ENCODE measurements at regions not wholly inside any gene's neighbourhood (a gene's known extent, or its start where the extent isn't known, plus 50 kb on each side); places are given as distances from the start of the nearest gene placed in this dataset.

- TF ChIP-seq, protein P1, sequence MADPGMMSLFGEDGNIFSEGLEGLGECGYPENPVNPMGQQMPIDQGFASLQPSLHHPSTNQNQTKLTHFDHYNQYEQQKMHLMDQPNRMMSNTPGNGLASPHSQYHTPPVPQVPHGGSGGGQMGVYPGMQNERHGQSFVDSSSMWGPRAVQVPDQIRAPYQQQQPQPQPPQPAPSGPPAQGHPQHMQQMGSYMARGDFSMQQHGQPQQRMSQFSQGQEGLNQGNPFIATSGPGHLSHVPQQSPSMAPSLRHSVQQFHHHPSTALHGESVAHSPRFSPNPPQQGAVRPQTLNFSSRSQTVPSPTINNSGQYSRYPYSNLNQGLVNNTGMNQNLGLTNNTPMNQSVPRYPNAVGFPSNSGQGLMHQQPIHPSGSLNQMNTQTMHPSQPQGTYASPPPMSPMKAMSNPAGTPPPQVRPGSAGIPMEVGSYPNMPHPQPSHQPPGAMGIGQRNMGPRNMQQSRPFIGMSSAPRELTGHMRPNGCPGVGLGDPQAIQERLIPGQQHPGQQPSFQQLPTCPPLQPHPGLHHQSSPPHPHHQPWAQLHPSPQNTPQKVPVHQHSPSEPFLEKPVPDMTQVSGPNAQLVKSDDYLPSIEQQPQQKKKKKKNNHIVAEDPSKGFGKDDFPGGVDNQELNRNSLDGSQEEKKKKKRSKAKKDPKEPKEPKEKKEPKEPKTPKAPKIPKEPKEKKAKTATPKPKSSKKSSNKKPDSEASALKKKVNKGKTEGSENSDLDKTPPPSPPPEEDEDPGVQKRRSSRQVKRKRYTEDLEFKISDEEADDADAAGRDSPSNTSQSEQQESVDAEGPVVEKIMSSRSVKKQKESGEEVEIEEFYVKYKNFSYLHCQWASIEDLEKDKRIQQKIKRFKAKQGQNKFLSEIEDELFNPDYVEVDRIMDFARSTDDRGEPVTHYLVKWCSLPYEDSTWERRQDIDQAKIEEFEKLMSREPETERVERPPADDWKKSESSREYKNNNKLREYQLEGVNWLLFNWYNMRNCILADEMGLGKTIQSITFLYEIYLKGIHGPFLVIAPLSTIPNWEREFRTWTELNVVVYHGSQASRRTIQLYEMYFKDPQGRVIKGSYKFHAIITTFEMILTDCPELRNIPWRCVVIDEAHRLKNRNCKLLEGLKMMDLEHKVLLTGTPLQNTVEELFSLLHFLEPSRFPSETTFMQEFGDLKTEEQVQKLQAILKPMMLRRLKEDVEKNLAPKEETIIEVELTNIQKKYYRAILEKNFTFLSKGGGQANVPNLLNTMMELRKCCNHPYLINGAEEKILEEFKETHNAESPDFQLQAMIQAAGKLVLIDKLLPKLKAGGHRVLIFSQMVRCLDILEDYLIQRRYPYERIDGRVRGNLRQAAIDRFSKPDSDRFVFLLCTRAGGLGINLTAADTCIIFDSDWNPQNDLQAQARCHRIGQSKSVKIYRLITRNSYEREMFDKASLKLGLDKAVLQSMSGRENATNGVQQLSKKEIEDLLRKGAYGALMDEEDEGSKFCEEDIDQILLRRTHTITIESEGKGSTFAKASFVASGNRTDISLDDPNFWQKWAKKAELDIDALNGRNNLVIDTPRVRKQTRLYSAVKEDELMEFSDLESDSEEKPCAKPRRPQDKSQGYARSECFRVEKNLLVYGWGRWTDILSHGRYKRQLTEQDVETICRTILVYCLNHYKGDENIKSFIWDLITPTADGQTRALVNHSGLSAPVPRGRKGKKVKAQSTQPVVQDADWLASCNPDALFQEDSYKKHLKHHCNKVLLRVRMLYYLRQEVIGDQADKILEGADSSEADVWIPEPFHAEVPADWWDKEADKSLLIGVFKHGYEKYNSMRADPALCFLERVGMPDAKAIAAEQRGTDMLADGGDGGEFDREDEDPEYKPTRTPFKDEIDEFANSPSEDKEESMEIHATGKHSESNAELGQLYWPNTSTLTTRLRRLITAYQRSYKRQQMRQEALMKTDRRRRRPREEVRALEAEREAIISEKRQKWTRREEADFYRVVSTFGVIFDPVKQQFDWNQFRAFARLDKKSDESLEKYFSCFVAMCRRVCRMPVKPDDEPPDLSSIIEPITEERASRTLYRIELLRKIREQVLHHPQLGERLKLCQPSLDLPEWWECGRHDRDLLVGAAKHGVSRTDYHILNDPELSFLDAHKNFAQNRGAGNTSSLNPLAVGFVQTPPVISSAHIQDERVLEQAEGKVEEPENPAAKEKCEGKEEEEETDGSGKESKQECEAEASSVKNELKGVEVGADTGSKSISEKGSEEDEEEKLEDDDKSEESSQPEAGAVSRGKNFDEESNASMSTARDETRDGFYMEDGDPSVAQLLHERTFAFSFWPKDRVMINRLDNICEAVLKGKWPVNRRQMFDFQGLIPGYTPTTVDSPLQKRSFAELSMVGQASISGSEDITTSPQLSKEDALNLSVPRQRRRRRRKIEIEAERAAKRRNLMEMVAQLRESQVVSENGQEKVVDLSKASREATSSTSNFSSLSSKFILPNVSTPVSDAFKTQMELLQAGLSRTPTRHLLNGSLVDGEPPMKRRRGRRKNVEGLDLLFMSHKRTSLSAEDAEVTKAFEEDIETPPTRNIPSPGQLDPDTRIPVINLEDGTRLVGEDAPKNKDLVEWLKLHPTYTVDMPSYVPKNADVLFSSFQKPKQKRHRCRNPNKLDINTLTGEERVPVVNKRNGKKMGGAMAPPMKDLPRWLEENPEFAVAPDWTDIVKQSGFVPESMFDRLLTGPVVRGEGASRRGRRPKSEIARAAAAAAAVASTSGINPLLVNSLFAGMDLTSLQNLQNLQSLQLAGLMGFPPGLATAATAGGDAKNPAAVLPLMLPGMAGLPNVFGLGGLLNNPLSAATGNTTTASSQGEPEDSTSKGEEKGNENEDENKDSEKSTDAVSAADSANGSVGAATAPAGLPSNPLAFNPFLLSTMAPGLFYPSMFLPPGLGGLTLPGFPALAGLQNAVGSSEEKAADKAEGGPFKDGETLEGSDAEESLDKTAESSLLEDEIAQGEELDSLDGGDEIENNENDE (IDR thresholded peaks at IDR 0.05; ENCODE audit: insufficient replicate concordance, low read length): no peak
- TF ChIP-seq KDM5A (IDR thresholded peaks at IDR 0.05; ENCODE audit: low read length) (no peak), ASH2L (IDR thresholded peaks at IDR 0.05; ENCODE audit: low read length) (no peak), TAF7 (optimal IDR thresholded peaks at IDR 0.05; ENCODE audit: borderline replicate concordance, low read depth, low read length) (no peak), TCF12 (IDR thresholded peaks at IDR 0.05; ENCODE audit: low read depth, low read length) (no peak), MAFK (IDR thresholded peaks at IDR 0.05; ENCODE audit: low read depth, low read length) (no peak), HDAC2 (IDR thresholded peaks at IDR 0.05; ENCODE audit: borderline replicate concordance in 1 of 2, low read depth in 2 of 2, low read length in 2 of 2) (no peak), KDM4A (IDR thresholded peaks at IDR 0.05; ENCODE audit: low read depth, low read length, severe bottlenecking) (no peak)
Measured at GRCh38 chr9:113817171-113817570, 58.9 kb upstream of the ZNF618 start (continued).
